GM12873 (cell line): ENCODE measurements at regions not wholly inside any gene's neighbourhood (a gene's known extent, or its start where the extent isn't known, plus 50 kb on each side); places are given as distances from the start of the nearest gene placed in this dataset.
A peak's percentile ranks its signal among the peaks of the same experiment; 100 is the strongest.

Experiments
- TF ChIP-seq, protein P1 (sequence below): IDR thresholded peaks from 2 replicates; pipeline ENCODE4 v1.5.1; 2012; ENCODE audit warnings: low read depth, mild to moderate bottlenecking, moderate library complexity, low read length, control low read depth; ENCODE audit not compliant: insufficient read depth; ENCODE audit errors: missing control alignments

DNA sequence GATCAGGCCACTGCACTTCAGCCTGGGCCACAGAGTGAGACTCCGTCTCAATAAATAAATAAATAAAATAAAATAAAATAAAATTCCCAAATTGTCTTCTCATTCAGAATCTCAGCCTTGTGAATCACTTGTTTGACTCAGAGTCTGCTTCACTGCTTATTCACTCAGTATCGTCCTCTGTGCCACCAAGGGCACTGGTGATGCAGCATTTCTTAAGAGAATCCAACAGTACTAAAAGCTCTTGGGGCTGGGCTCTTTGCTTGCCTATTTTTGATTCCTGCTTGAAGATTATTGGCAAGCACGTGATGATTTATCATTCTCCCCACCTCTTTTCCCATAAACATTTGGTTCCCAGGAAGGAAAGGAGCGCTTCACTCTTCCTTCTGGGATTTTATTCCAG is 54.8 kb upstream of the HMGB1 start:
- TF ChIP-seq, protein P1, sequence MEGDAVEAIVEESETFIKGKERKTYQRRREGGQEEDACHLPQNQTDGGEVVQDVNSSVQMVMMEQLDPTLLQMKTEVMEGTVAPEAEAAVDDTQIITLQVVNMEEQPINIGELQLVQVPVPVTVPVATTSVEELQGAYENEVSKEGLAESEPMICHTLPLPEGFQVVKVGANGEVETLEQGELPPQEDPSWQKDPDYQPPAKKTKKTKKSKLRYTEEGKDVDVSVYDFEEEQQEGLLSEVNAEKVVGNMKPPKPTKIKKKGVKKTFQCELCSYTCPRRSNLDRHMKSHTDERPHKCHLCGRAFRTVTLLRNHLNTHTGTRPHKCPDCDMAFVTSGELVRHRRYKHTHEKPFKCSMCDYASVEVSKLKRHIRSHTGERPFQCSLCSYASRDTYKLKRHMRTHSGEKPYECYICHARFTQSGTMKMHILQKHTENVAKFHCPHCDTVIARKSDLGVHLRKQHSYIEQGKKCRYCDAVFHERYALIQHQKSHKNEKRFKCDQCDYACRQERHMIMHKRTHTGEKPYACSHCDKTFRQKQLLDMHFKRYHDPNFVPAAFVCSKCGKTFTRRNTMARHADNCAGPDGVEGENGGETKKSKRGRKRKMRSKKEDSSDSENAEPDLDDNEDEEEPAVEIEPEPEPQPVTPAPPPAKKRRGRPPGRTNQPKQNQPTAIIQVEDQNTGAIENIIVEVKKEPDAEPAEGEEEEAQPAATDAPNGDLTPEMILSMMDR: no peak

DNA sequence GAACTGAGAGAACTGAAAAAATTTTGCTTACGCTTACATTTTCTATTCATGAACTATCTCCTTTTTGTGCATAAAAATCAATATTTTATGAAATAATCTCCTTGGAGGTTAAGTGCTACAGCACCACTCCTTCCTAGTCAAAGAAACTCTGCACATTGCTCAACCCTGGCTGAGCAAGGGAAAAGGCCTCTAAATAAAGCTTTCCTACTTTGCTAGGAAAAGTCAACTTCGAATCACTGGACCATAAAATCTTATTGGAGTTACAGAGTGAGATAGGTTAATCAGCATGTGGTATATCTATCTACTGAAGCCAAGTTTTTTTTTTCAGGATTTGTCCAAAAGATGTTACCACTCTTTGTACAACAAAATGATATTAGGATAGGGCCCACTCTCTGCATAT is 57.5 kb upstream of the HMGB1 start:
- TF ChIP-seq, protein P1: no peak

DNA sequence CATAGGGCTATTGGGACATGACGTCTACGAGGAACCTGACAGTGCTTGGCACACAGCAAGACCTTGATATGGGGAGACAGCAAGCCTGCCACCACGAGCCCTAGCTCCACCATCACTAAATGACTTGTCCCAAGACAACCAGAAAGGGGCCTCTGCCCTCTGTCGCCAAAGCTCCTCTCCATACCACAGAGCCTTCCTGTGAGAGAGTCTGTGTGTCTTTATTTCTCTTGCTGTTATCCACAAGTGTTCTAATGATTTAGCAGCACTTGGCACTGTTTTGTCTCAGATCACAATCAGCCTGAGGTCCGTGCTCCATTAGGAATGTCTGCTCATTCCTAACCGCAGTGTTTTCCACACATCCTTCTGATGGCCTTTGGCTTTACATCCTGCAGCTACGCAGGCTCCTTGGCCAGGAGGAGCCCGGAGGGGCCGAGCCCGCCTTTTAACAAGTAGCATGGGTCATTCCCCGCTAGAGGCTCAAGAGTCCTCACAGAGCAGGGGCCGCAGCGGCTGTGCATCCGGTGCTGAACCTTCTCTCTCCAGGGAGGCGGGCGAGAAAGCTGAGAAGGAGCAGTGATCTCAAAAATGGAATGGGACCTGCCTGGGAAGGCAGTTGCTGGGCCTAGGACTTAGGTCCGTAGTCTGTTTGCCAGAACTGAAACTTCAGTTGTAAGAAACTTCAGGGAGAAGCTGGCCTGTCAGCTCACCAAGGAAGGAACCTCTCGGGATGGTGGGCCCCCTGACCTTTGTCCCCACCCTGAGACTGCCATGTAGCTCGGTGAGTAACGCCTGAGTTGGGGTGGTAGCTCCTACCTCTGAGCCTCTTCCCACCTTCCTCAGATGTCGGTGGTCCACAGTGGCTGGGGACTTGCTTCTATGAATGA is 61.1 kb upstream of the HMGB1 start:
- TF ChIP-seq, protein P1: no peak

DNA sequence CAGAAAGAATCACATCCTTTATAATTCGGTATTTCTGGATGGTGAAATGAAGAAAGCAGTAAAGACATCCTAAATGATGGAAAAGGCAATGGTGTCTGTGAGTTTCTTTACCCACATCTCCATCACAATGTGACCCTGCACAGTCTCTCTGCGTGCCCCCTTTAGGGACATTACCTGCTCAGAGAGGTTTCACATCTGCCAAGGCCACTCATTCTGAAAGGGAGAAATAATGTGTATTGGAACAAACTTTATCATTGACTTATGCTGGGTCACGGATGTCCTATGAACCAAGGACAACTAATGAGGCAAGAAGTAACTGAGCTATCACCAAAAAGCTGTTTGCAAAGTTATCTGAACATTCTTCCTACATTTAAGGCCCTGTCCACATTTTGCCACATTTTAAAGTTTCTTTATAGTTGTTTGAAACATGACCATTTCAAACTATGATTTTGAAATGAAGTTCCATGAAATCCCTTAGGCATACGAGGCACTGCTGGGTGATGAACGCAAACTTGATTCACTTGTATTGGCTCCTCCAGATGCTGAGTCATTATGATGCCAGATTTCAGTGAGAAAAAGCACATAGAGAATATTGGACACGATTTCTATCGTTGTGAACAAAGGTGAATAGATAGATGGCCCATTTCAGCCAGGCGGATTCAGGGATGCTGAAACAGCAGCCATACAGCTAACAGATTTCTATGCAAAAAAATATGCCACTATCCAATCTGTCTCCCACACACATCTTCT is 63.5 kb upstream of the HMGB1 start:
- TF ChIP-seq, protein P1: no peak

DNA sequence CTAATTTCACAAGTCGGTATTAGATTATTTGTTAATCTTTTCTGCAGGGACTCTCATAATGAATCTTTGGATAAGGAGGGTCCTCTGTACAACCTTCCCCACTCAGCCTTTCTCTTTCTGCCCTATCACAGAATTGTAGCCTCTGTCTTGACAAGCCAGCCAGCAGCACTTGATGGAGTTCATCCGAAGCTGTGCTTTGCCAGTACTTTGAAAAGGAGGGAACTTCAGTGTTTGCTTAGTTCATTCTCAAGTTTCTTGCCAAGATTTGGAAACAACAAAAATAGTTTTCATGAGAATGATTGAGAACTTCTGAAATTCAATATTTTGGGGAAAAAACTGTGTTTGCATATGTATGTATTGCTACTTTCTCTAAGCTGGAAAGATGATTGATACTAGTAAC is 69.3 kb upstream of the HMGB1 start:
- TF ChIP-seq, protein P1: no peak

DNA sequence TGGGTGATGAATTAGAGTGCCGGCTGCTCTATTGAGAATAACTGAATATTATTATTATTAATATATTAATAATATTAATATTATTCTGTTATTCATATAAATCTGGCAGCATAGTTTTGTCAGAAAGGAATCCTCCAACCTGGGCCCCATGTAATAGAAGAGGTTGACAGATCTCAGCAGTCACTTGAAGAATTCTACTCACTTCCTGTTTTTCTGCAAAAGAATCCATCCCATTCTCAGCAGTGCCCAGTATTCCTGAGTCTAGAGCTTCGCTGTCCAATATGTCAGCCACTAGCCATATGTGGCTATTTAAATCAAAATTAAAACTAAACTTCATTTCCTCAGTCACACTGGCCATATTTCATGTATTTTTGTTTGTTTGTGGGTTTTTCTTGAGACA is 72.4 kb upstream of the USPL1 start:
- TF ChIP-seq, protein P1: no peak

DNA sequence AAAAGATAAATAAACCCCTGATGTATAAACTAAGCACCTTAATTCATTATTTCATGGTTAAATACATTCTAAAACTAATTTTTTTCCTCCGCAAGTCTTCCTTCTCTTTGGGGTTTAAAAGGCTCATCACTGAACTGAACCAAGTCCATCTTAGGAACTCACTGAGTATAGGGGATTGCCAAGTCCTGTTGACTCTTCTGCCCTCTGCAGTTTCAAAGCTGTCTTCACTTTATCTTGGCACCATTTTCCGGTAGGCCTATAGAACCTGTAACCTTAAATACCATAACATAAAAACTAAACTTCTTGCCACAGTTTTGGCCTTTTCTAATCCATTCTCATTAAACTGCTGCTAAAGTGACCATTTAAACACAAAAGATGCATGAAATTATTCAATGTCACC is 66.5 kb upstream of the USPL1 start:
- TF ChIP-seq, protein P1: peak; percentile 54
